Lower lobe of right lung (tissue), 2 donors: ENCODE measurements at regions not wholly inside any gene's neighbourhood (a gene's known extent, or its start where the extent isn't known, plus 50 kb on each side); places are given as distances from the start of the nearest gene placed in this dataset.
"Not testable (repeated sequence)": the region's sequence is repeated elsewhere in the genome, so short reads cannot be mapped to it uniquely, and the experiment has no call there.

ENCODE experiments used
- ATAC-seq, 2 donors: fragments of 200-7000 bp; cut with Tn5 transposase; one replicate each; pipeline ENCODE4 v1.9.1; 2020 to 2022; ENCODE audit warnings: mild to moderate bottlenecking in 2 of 2, moderate library complexity in 2 of 2
- DNase-seq: peaks from one replicate; pipeline ENCODE4 v3.0.0-alpha.2; 2020
- H3K27ac ChIP-seq: fragments of 200-600 bp; one replicate; pipeline ENCODE4 v1.8.0; 2022
- H3K27me3 ChIP-seq: fragments of 200-600 bp; one replicate; pipeline ENCODE4 v1.8.0; 2022; ENCODE audit warnings: low read depth
- H3K36me3 ChIP-seq: fragments of 200-600 bp; one replicate; pipeline ENCODE4 v1.8.0; 2022; ENCODE audit warnings: mild to moderate bottlenecking
- H3K4me1 ChIP-seq: fragments of 200-600 bp; one replicate; pipeline ENCODE4 v1.8.0; 2022
- H3K4me3 ChIP-seq: fragments of 200-600 bp; one replicate; pipeline ENCODE4 v1.8.0; 2022; ENCODE audit warnings: mild to moderate bottlenecking
- H3K9me3 ChIP-seq: fragments of 200-600 bp; one replicate; pipeline ENCODE4 v1.8.0; 2022
- CTCF ChIP-seq: fragments of 200-600 bp; IDR thresholded peaks from one replicate; pipeline ENCODE4 v1.8.0; 2022; ENCODE audit warnings: antibody characterized with exemption, mild to moderate bottlenecking
- intact Hi-C: fragments of 100-400 bp; cut with DNase I; formaldehyde crosslinking; loops from one replicate; pipeline ENCODE4 v1.11.0; 2022
- donor health status: DM: no; HTN: yes; CAD: no; lungs with severe emphysema.

DNA sequence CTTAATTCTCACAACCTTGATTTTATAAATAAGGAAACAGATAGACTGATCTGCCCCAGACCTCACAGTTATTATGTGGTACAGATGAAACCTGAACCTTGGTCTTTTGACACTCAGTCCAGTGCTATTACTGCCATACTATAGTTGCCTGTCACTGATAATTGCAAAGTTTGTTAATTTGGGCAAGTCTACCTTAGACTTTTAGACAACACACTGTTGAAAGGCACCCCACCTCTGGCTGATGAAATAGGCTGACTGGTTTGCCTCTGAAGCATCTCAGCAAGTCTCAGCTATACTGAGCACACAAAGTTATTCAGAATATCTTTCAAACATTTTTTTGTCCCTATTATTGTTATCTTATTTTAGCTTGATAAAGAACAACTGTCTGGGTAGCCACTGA lies 53.1 kb upstream of the MAP4 start:
- intact Hi-C loops, result no loop called here
- ATAC-seq, result no peak
- H3K4me3 ChIP-seq, result no peak overlapping the region
- TF ChIP-seq CTCF, result no peak
- H3K9me3 ChIP-seq, result no peaks in the 10 kb centered on the region
- no peak for DNase-seq
- peaks cover 4% of the 10 kb centered on the region for H3K36me3 ChIP-seq
- H3K27ac ChIP-seq, result no peak overlapping the region
- peaks cover under 1% of the 10 kb centered on the region for H3K4me1 ChIP-seq
- no peaks in the 10 kb centered on the region for H3K27me3 ChIP-seq

GRCh38 chr3:48068886-48069285 lies 52.7 kb upstream of the MAP4 start:
- Histone ChIP-seq H3K27me3 (no peaks in the 10 kb centered on the region), H3K4me3 (no peak overlapping the region), H3K4me1 (peaks cover 6% of the 10 kb centered on the region), H3K27ac (no peak overlapping the region), H3K9me3 (no peaks in the 10 kb centered on the region), H3K36me3 (peaks cover 4% of the 10 kb centered on the region)
- intact Hi-C loops, result no loop called here
- no peak for DNase-seq
- no peak for TF ChIP-seq CTCF
- ATAC-seq, result no peak

- H3K9me3 ChIP-seq, H3K27ac ChIP-seq, ATAC-seq, H3K4me3 ChIP-seq, H3K4me1 ChIP-seq, intact Hi-C loops, DNase-seq, H3K36me3 ChIP-seq, H3K27me3 ChIP-seq: not testable (repeated sequence)
Observed at GRCh38 chr3:48068320-48068719, 52.1 kb upstream of the MAP4 start.

- TF ChIP-seq CTCF, result no peak
- intact Hi-C loops, result no loop called here
- Histone ChIP-seq H3K4me1 (peaks cover 7% of the 10 kb centered on the region), H3K36me3 (peaks cover 4% of the 10 kb centered on the region), H3K4me3 (no peak overlapping the region), H3K27ac (no peak overlapping the region), H3K27me3 (no peaks in the 10 kb centered on the region), H3K9me3 (no peaks in the 10 kb centered on the region)
- no peak for ATAC-seq
- no peak for DNase-seq
Observed at GRCh38 chr3:48067271-48067670, 51.1 kb upstream of the MAP4 start.
